NCI-H1417 treated with DMSO at 0.1 percent for 48 hours (cell line): ENCODE measurements at regions not wholly inside any gene's neighbourhood (a gene's known extent, or its start where the extent isn't known, plus 50 kb on each side); places are given as distances from the start of the nearest gene placed in this dataset.

Source experiments
- DNase-seq: peaks from one replicate; lab custom pipeline; 2025; lab: John Stamatoyannopoulos, UW

- no peak for DNase-seq
Observed at GRCh38 chr16:54808890-54809289, 121.8 kb upstream of the IRX5 start.

DNA sequence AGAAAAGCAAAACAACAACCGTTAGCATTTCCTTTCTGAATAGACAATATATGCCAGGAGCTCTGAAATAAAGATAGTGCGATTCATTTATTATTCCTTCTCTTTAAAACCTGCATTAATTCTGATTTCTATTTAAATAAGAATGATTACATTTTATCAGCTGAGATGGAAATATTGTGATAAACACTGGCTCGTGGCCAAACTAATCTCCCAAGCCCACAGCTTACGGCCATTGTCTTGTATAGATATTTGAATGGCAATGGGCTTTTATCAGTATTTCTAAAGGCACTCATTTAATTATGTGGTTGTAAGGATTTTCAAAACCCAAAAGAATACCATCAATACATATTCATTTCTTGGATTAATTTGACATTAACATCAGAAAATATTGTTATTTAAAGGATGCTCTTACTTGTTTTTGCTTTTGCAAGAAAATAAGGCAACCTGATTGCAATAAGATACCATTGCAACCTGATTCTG is 123.7 kb upstream of the IRX5 start:
- DNase-seq: no peak

- DNase-seq: no peak
Observed at GRCh38 chr16:54806378-54806777, 124.3 kb upstream of the IRX5 start.

DNA sequence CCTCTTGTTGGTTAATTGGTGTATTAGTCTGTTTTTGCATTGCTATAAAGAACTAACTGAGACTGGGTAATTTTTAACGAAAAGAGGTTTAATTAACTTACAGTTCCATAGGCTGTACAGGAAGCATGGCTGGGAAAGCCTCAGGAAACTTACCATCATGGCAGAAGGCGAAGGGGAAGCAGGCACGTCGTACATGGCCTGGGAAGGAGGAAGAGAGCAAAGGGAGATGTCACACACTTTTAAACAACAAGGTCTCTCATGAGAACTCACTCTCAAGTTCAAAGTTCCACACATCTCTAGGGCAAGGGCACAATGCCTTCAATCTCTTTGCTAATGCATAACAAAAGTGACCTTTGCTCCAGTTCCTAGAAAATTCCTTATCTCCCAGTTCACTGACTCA is 125.0 kb upstream of the IRX5 start:
- DNase-seq: no peak

- no peak for DNase-seq
Observed at GRCh38 chr16:54801057-54801844, 129.4 kb upstream of the IRX5 start.

GRCh38 chr16:54798267-54798666 is 132.4 kb upstream of the IRX5 start:
- DNase-seq: no peak

GRCh38 chr16:54796211-54796610 is 134.5 kb upstream of the IRX5 start:
- no peak for DNase-seq

DNA sequence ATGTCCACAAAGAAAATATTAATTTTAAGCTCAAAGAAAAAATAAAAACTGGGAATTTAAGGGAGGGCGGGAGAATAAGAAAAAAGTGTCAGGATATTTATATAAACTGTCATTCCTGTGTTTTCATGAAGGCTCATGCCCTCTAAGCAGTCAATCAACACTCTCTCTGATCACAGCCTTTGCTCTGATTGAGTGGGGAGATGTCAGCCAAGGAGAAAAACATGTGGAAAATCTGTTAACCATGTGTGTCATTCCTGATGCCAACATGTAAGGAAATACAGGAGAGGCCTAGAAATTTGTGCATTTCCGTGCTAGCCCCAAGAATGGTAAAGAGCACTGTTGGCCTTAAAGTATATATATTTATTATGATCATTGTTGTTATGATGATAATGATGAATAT is 137.9 kb upstream of the IRX5 start:
- DNase-seq: no peak

DNA sequence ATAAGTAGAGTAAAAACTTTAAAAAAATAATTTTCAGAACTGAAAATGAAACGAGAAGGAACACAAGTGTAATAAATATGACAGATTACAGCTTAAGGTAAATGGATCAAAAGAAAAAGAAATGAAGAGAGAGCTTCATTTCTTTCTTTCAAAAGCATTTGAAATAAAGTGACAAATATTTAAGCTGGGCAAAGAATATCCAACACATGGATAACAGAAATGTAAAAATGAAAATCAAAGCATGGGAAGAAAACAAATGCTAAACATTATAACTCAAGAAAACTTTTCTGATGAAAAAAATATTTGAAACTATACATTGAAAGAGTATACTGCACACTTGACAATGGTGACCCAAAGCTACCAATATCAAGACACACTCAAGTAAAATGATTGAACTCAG is 143.6 kb upstream of the IRX5 start:
- DNase-seq: no peak

GRCh38 chr16:54783980-54784379 is 146.7 kb upstream of the IRX5 start:
- DNase-seq: no peak

DNA sequence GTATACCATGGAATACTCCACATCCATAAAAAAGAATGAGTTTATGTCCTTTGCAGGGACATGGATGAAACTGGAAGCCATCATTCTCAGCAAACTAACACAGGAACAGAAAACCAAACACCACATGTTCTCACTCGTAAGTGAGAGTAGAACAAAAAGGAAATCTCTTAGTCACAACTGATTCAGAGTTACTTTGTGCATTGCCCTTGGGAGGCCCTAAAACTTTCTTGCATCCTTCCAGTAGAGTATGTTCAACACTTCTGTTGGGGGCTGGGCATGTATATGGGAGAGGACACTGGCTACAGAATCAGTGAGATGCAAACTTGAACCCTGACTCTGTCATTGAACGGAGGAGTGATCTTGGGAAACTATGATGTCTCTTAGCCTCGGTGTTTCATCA is 147.4 kb upstream of the IRX5 start:
- no peak for DNase-seq

GRCh38 chr16:54780266-54780665 is 150.4 kb upstream of the IRX5 start:
- no peak for DNase-seq

- DNase-seq: no peak
Observed at GRCh38 chr16:54779549-54779948, 151.1 kb upstream of the IRX5 start.

- DNase-seq: no peak
Observed at GRCh38 chr16:54774768-54775167, 155.9 kb upstream of the IRX5 start.

GRCh38 chr16:54772400-54772799 is 158.3 kb upstream of the IRX5 start:
- no peak for DNase-seq

DNA sequence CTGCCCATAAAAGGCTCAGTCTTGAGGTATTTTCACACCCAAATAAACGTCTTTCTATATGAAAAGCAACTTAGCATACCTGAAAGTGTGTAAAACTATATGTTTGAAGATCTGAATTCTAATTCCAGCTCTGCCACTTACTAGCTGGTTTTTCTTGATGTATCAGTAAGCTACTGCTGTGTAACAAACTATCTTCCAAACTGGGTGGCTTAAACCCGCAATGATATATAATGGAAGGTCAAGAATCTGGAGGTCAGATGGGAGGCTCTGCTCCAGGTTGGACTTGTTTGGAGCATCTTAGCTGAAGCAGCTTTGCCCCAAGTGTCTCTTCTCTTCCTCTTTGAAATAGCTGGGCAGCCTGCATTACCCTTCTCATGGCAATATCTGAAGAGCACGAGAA is 164.3 kb upstream of the IRX5 start:
- no peak for DNase-seq

DNA sequence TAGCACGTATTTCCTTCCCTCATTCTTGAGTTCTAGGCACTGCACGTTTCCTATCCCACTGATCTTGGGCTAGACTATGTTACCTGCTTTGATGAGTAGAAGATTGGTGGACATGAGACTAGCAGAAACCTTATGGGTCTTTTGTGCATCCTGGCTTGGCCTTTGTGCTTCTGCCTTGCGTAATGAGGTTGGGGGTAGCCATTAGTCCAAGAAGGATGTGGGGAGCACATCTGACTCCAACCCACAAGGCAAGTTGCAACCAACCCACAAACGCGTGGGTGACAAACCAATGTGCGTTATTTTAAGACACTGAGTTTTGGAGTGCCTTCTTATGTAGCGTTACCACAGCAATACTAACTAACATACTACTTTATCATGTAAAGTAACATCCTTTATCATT is 180.4 kb upstream of the IRX5 start:
- DNase-seq: no peak

- no peak for DNase-seq
Observed at GRCh38 chr16:54748611-54749190, 182.0 kb upstream of the IRX5 start.

GRCh38 chr16:54746596-54746995 is 184.1 kb upstream of the IRX5 start:
- no peak for DNase-seq

DNA sequence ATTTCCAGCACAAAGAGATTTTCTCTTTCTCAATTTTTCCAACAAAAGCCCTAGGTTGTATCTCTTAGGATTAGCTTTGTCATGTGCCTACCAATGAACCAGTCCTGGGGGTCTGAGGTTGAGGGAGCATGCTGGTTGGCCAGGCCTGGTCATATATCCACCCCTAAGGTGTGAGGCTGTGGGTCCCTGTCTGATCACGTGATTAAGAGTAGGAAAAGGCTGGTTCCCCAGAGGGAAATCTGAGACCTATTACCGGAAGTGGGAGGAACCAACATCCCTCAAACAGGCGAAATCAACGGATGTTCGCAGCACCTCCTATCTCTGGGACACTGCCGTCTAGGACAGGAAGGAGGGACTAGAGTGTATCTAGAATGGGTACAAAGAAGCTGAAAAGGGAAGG is 185.7 kb upstream of the IRX5 start:
- DNase-seq: no peak

DNA sequence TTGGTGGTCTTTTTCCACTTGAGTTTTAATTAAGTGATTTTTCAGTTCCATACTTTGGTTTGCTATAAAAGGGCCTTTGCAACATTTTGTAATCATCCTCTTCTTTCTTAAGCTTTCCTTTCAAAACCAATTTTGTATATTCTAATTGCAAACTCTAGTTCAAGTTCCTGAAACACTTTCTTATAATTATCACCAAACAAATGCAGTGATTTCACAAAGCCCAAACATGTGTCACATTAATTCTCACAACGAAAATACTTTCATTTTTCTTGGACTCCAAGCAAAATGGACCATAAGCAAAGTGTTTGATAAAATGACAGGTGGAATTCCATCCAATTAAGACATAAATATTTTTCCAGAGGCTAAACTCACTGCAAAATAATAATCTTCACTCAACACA is 188.2 kb upstream of the IRX5 start:
- DNase-seq: no peak

GRCh38 chr16:54739381-54739780 is 191.3 kb upstream of the IRX5 start:
- no peak for DNase-seq

DNA sequence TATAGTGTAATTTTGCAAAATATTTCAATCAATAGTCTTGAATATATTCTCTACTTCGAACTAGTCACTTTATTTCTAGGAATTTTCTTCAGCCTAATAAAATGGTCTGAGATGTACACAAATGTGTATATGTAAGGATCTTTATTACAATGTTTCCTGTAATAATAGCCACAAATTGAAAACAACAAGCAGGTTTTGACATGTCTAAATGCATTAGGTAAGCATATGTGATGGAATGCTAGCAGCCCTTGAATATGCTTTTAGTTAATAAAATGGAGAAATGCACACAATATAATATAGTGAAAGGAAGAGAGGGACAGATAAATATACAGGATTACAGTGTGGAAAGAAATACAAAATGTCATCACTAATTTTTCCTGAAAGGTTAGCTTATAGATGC is 196.5 kb upstream of the IRX5 start:
- no peak for DNase-seq

DNA sequence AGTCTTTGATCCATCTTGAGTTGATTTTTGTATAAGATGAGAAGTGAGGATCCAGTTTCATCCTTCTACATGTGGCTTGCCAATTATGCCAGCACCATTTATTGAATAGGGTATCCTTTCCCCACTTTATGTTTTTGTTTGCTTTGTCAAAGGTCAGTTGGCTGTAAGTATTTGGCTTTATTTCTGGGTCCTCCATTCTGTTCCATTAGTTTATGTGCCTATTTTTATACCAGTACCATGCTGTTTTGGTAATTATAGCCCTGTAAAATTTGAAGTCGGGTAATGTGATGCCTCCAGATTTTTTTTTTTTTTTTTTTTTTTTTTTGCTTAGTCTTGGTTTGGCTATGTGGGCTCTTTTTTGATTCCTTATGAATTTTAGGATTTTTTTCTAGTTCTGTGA is 203.0 kb upstream of the IRX5 start:
- peak; percentile 71 for DNase-seq
